IMR-90 (cell line): ENCODE measurements at regions not wholly inside any gene's neighbourhood (a gene's known extent, or its start where the extent isn't known, plus 50 kb on each side); places are given as distances from the start of the nearest gene placed in this dataset.

Experiments
- ATAC-seq: fragments of 200-7000 bp; cut with Tn5 transposase; 2 replicates; pipeline ENCODE4 v1.9.1; 2020; ENCODE audit warnings: low read depth, mild to moderate bottlenecking, moderate library complexity
- BruUV-seq: library from RNA; stranded (reverse); fragments of 400-500 nt; replicated peaks from 2 replicates; lab custom pipeline; 2021; lab: Mats Ljungman, UMichigan
- CTCF ChIA-PET: fragments of 300-600 bp; formaldehyde crosslinking; extraction: SDS; loops from one replicate; lab custom pipeline; 2021; ENCODE audit warnings: antibody characterized with exemption; lab: Yijun Ruan, JAX
- POLR2A ChIA-PET: fragments of 300-600 bp; sonication (Branson Sonifier 250); formaldehyde crosslinking; loops from one replicate; lab custom pipeline; 2022; ENCODE audit warnings: antibody characterized with exemption; ENCODE audit not compliant: unreplicated experiment; lab: Charles Lee
- DNase-seq: peaks from one replicate; pipeline ENCODE4 v3.0.0; 2013
- H2AFZ ChIP-seq: replicated peaks from 2 replicates; pipeline ENCODE3; 2013; ENCODE audit warnings: low read length, mild to moderate bottlenecking; ENCODE audit not compliant: poor library complexity
- H2AK5ac ChIP-seq: 2 replicates; pipeline ENCODE4 v1.6.1; 2013; ENCODE audit warnings: low read depth, low read length, inconsistent platforms
- H2AK9ac ChIP-seq: replicated peaks from 2 replicates; pipeline ENCODE3; 2013; ENCODE audit warnings: mild to moderate bottlenecking, low read depth, low read length, moderate library complexity; ENCODE audit not compliant: poor library complexity
- H2BK120ac ChIP-seq: 2 replicates; pipeline ENCODE4 v1.6.1; 2013; ENCODE audit warnings: low read depth, low read length, inconsistent platforms
- H2BK15ac ChIP-seq: 3 replicates; pipeline ENCODE4 v1.6.1; 2013; ENCODE audit warnings: low read depth, low read length, inconsistent platforms
- H2BK20ac ChIP-seq: 2 replicates; pipeline ENCODE4 v1.6.1; 2013; ENCODE audit warnings: low read depth, mild to moderate bottlenecking, inconsistent platforms, low read length, moderate library complexity
- H2BK5ac ChIP-seq: 2 replicates; pipeline ENCODE4 v1.6.1; 2013; ENCODE audit warnings: mild to moderate bottlenecking, low read depth, low read length, inconsistent platforms; ENCODE audit not compliant: poor library complexity, severe bottlenecking
- H3K14ac ChIP-seq: replicated peaks from 2 replicates; pipeline ENCODE4 v1.6.1; 2013; ENCODE audit warnings: low read depth, low read length, inconsistent platforms
- H3K18ac ChIP-seq: 2 replicates; pipeline ENCODE4 v1.6.1; 2013; ENCODE audit warnings: low read depth, low read length, control low read depth
- H3K23ac ChIP-seq: 2 replicates; pipeline ENCODE4 v1.6.1; 2013; ENCODE audit warnings: low read depth, low read length, inconsistent platforms
- H3K27ac ChIP-seq: 2 replicates; pipeline ENCODE4 v1.5.1; 2013; ENCODE audit warnings: mild to moderate bottlenecking, control low read depth, low read length; ENCODE audit not compliant: insufficient read depth
- H3K27me3 ChIP-seq: 2 replicates; pipeline ENCODE4 v1.6.1; 2013; ENCODE audit warnings: low read length; ENCODE audit not compliant: control insufficient read depth, insufficient read depth
- H3K36me3 ChIP-seq: 2 replicates; pipeline ENCODE4 v1.6.1; 2013; ENCODE audit warnings: low read length, mixed read lengths; ENCODE audit not compliant: control insufficient read depth, insufficient read depth
- H3K4ac ChIP-seq: 2 replicates; pipeline ENCODE4 v1.6.1; 2013; ENCODE audit warnings: low read depth, low read length, inconsistent platforms
- H3K4me1 ChIP-seq: 2 replicates; pipeline ENCODE4 v1.6.1; 2013; ENCODE audit warnings: low read length, mixed read lengths; ENCODE audit not compliant: control insufficient read depth, insufficient read depth
- H3K4me2 ChIP-seq: 2 replicates; pipeline ENCODE4 v1.6.1; 2013; ENCODE audit warnings: low read depth, mild to moderate bottlenecking, control low read depth, low read length, moderate library complexity
- H3K4me3 ChIP-seq: 2 replicates; pipeline ENCODE4 v1.5.1; 2013; ENCODE audit warnings: low read depth, mild to moderate bottlenecking, control low read depth, low read length, moderate library complexity; ENCODE audit not compliant: insufficient read depth
- H3K56ac ChIP-seq: 2 replicates; pipeline ENCODE4 v1.6.1; 2013; ENCODE audit warnings: low read length, inconsistent platforms; ENCODE audit not compliant: insufficient read depth; ENCODE audit errors: extremely low read depth
- H3K79me1 ChIP-seq, 2 experiments: 2 replicates each; pipeline ENCODE4 v1.6.1; 2013; ENCODE audit warnings: low read length in 2 of 2, inconsistent platforms in 1 of 2, low read depth in 1 of 2
- H3K9ac ChIP-seq: 2 replicates; pipeline ENCODE4 v1.6.1; 2013; ENCODE audit warnings: low read depth, low read length, control low read depth
- H3K9me1 ChIP-seq: 2 replicates; pipeline ENCODE4 v1.6.1; 2013; ENCODE audit warnings: low read length, inconsistent platforms; ENCODE audit not compliant: insufficient read depth
- H3K9me3 ChIP-seq: 2 replicates; pipeline ENCODE4 v1.6.1; 2013; ENCODE audit warnings: low read length; ENCODE audit not compliant: control insufficient read depth, insufficient read depth
- H4K20me1 ChIP-seq: 2 replicates; pipeline ENCODE4 v1.6.1; 2013; ENCODE audit warnings: low read length, inconsistent platforms; ENCODE audit not compliant: insufficient read depth
- H4K5ac ChIP-seq: 2 replicates; pipeline ENCODE4 v1.6.1; 2013; ENCODE audit warnings: mild to moderate bottlenecking, low read depth, low read length, control low read depth
- H4K8ac ChIP-seq, 2 experiments: 2 replicates each; pipeline ENCODE4 v1.6.1; 2013; ENCODE audit warnings: low read depth in 2 of 2, low read length in 2 of 2, control low read depth in 1 of 2, inconsistent platforms in 1 of 2
- H4K91ac ChIP-seq: 2 replicates; pipeline ENCODE4 v1.6.1; 2013; ENCODE audit warnings: low read depth, low read length, inconsistent platforms; ENCODE audit not compliant: insufficient read depth
- MAFK ChIP-seq: IDR thresholded peaks from 2 replicates; pipeline ENCODE4 v1.6.1; 2012; ENCODE audit warnings: low read depth, low read length, improper control_type of control experiment
- WGBS, 2 experiments: methylation state at CpG; one replicate each; pipeline versions ENCODE4 v1.1.5 to v1.1.7; 2013; ENCODE audit warnings: missing lambda C conversion rate in 2 of 2; ENCODE audit not compliant: insufficient read length in 1 of 2; ENCODE audit errors: extremely low coverage in 2 of 2; 5-methylcytosine and 5-hydroxymethylcytosine counted together
- dilution Hi-C: fragments of 300-500 bp; cut with HindIII; formaldehyde crosslinking; loops from one replicate; pipeline ENCODE4 v1.14.3; 2018; ENCODE audit warnings: low sequenced_read_pairs; ENCODE audit not compliant: unreplicated experiment
- in situ Hi-C: fragments of 300-500 bp; cut with MboI; formaldehyde crosslinking; loops from 3 replicates; pipeline ENCODE4 v1.14.3; 2019; ENCODE audit warnings: low sequenced_read_pairs, inconsistent platforms, mixed read lengths
- intact Hi-C: fragments of 100-400 bp; cut with micrococcal nuclease; formaldehyde crosslinking; loops from 2 replicates; pipeline ENCODE4 v1.10.0; 2022

GRCh38 chr2:104033399-104033798, 820.5 kb upstream of the POU3F3 start:
- no peak overlapping the region for H4K5ac ChIP-seq
- DNase-seq (no peak), ATAC-seq (no peak)
- H3K79me1 ChIP-seq: no peaks in the 10 kb centered on the region
- peaks cover 4% of the 10 kb centered on the region; the same call in 1 of the 2 replicates for H3K9me3 ChIP-seq
- H3K36me3 ChIP-seq: no peaks in the 10 kb centered on the region
- H3K27me3 ChIP-seq: no peaks in the 10 kb centered on the region
- H2AK5ac ChIP-seq: no peak overlapping the region
- no CpG with 5 or more reads among the region's 3 CpGs for WGBS, 2 experiments
- no peak overlapping the region for H3K23ac ChIP-seq
- no peak overlapping the region for H2BK20ac ChIP-seq
- H3K4me1 ChIP-seq: no peaks in the 10 kb centered on the region
- BruUV-seq: no TSS peak
- H2BK120ac ChIP-seq: no peak overlapping the region
- H2BK15ac ChIP-seq: no peak overlapping the region
- H3K9me1 ChIP-seq: no peaks in the 10 kb centered on the region
- intact Hi-C loops (no loop called here), dilution Hi-C loops (no loop called here), in situ Hi-C loops (no loop called here)
- H2AFZ ChIP-seq: no peak overlapping the region
- no peak overlapping the region for H3K18ac ChIP-seq
- no peaks in the 10 kb centered on the region for H4K20me1 ChIP-seq
- no peak overlapping the region for H3K9ac ChIP-seq
- H3K56ac ChIP-seq: no peak overlapping the region
- H3K27ac ChIP-seq: no peak overlapping the region
- no peak overlapping the region for H3K14ac ChIP-seq
- no peak overlapping the region for H4K8ac ChIP-seq
- ChIA-PET POLR2A (no interaction called here), CTCF (no interaction called here)
- H2AK9ac ChIP-seq: no peak overlapping the region
- H4K91ac ChIP-seq: no peak overlapping the region
- H3K4ac ChIP-seq: no peak overlapping the region
- no peak overlapping the region for H3K4me3 ChIP-seq
- no peak for TF ChIP-seq MAFK
- H3K4me2 ChIP-seq: no peak overlapping the region
- no peak overlapping the region for H2BK5ac ChIP-seq
